ENCODE measurements at regions not wholly inside any gene's neighbourhood (a gene's known extent, or its start where the extent isn't known, plus 50 kb on each side); places are given as distances from the start of the nearest gene placed in this dataset.

DNA sequence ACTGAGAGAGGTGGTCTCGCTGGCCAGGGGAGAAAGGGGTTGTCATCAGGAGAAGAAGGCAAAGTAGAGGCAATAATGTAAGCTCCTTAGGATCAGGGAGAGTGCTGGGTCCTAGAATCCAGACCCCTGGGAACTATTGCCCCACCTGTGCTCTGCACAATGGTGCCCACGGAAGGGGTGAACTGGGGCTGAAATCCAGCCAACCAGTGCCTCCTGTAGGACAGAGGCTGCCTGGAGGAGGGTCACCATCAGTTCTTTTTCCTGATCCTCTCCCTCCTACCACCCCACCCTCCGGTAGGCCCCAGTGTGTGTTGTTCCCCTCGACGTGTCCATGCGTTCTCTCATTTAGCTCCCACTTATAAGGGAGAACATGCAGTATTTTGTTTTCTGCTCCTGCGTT, 52.9 kb upstream of the ATP2B4 start:
- no peak for TF ChIP-seq SUZ12 (IDR thresholded peaks at IDR 0.05; ENCODE audit: extremely low read depth, insufficient read depth, insufficient read length)
- TF ChIP-seq ZNF274 (IDR thresholded peaks at IDR 0.05; ENCODE audit: low read depth, low read length), result no peak
